Left kidney (tissue), 1 donor: ENCODE measurements at regions not wholly inside any gene's neighbourhood (a gene's known extent, or its start where the extent isn't known, plus 50 kb on each side); places are given as distances from the start of the nearest gene placed in this dataset.

Experiments used
- DNase-seq: peaks from one replicate; pipeline ENCODE4 v3.0.0-alpha.2; 2013

DNA sequence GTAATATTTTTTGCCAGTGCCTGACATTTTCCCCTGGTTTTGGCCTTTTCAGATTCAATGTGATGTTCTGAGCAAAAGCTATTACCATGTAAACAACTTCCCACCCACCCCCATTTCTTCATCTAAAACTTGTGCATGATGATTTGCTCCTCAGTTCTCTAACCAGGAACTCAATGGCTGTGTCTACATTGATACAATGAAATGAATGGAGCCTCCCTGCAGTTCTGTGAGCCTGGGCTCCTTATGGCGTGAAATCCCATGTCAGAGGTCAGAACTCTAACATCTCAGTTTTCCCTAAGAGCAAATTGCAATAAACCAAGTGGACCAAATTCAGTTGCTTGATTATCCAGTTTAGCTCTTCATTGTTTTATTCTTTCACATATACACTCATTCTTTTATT, 534.8 kb upstream of the LCORL start:
- no peak for DNase-seq

DNA sequence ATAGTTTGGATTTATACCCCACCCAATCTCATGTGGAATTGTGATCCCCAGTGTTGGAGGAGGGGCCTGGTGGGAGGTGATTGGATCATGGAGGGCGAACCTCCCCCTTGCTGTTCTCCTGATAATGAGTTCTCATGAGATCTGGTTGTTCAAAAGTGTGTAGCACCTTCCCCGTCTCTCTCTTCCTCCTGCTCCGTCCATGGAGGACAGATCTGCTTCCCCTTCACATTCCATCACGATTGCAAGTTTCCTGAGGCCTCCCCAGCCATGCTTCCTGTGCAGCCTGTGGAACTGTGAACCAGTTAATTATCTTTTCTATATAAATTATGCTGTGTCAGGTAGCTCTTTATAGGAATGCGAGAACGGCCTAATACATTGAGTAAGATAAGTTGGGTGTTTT, 518.8 kb upstream of the LCORL start:
- DNase-seq = no peak

DNA sequence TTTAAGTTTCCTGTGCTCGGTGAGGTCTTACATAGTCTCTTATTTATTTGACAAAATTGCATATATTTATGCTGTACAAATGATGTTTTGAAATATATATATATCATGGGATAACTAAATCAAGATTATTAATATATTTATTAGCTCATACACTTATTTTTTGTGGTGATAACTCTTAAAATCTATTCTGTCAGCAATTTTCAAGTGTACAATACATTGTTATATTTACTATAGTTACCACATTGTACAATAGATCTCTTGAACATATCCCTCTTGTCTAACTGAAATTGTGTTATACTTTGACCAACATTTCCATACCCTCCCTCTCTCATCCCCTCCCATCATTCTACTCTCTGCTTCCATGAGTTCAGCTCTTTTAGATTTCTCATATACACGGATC, 516.6 kb upstream of the LCORL start:
- no peak for DNase-seq

DNA sequence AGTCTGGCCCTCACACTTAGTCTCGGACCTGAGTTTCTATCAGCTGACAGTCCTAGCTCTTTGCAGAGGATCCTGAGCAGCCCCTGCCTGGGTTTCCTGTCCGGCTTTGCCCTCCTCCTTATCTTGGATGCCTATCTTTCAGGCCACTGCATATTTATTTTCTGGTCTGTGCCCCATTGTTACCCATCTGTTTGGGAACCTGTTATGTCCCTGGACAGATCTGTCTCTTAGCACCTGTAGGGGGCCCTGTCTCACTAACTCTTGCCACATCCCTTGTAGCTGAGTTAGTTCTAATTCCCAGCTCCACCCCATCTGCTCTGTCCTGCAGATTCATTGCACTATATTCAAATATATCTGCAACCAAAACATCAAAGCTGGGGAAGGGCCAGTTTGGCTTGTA, 514.9 kb upstream of the LCORL start:
- no peak for DNase-seq

DNA sequence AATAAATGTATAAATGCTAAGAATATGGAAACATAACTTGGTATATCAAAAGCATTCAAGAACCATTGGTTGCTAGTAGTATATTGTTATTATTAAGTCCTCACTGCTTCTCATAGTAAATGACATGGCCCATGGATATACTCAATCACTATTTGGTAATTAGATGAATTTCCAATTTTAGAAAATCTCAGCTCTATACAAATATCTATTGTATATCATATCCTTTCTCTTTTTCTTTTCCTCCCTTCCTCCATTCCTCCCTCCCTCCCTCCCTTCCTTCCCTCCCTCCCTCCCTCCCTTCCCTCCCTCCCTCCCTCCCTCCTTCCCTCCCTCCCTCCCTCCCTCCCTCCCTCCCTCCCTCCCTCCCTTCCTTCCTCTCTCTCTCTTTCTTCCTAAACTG, 514.4 kb upstream of the LCORL start:
- DNase-seq = no peak

DNA sequence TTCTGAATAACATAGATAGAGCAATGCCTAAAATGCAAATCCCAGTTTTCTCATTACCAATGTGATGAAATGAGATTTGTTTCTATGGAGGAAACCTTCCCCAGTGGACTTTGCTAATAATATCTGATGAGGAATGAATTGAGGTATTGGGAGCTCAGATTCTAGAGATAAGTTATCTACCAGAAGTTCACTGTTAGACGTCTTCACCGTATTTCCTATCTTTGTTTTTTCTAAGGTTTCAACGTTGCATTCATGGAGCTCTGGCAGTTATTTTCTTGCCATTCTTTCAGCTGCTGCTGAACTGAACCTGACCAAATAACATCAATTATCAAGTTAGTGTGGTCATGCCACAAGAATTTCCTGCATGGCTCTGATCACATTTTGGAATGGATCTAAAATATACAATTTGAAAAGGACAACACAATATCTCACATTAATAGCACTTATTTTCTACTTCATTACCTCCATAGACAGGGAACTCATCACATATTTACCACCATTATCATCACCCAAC, 511.8 kb upstream of the LCORL start:
- DNase-seq = no peak

DNA sequence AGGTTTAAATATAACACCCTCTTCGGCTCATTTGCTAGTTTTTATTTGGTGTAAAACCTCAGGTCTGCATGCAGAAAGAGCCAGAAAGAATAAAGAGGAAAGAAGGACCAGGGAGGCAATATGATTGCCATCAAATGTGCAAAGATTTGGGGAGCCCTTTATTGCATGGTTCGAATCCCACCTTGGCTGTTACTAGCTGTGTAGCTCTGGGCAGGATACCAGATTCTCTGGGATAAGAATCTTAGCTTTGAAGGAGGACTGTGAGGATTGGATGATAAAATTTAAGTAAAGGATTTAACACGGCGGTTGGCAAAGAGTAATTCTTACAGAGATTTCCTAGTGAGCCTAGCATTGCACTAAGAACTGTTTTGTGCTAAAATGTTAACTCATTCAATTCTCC, 510.2 kb upstream of the LCORL start:
- DNase-seq = no peak

DNA sequence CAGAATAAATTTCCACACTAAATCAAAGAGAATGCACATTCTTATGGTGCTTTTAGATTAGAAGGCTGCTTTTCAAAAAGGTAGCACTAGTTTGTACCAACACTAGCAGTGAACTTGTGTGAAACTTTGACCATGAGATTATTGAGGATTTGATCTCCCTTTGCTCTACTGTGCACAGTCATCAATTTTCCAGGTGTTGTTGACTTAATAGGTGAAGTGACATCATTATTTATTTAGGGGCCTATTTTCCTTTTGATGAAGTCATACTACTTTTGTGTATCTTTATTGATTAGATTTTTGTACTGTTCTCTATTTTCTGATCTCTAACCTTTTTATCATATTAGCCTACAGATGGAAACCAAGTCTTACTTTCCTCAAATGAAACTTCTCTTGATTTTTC, 507.9 kb upstream of the LCORL start:
- DNase-seq = no peak

DNA sequence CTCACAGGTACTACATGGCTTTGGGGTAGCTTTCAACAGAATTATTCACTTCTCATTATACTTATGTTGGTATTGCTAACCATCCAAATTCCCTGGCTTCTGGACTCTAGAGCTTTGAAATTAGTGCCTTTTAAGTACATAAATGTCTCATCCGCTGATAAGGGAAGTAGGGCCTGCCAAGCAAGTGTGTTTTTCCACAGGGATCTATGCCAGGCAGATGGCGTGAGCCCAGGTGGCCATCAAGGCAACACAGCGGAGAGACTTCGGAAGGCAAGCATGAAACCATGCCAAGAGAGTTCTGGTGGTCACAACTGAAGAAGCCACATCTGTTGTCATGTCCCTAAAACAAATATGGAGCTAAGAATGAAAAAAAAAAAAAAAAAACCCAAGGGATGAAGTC, 503.1 kb upstream of the LCORL start:
- DNase-seq = no peak

DNA sequence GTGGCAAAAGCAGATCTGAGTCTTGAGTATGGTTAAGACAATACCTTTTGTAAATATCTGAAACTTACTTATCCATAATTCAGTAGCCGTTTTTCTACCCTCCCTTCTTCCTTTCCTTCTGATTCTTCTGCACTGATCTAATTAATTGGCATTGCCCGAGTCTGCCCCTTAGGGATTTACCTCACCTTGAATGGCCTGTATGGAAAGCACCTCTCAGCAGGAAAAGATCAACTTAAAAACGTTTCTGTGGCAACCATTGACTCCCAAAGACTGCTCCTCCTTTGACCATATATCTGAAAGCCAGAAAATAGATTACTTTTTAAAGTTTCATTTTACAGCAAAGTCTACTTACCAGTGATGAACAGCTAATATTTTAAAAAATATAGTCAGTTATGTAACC, 496.5 kb upstream of the LCORL start:
- DNase-seq = no peak

DNA sequence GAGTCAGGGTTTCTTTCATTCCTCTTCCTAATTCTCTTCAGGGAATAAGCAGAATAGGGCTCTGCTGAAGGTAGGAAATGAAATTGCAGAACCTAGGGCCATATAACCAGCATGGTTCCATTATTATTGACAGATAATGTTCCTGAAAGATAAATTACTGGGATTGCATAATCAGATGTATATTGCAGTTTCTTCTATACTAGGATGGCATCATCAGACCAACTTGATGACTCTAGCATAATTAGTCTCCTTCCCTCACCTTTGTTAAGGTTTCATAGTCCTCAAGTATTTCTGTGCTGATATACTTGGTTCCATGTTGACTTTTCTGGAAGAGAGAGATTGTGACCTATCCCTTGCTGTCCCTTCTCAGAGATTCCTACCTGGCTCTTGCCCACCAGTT, 492.3 kb upstream of the LCORL start:
- no peak for DNase-seq

DNA sequence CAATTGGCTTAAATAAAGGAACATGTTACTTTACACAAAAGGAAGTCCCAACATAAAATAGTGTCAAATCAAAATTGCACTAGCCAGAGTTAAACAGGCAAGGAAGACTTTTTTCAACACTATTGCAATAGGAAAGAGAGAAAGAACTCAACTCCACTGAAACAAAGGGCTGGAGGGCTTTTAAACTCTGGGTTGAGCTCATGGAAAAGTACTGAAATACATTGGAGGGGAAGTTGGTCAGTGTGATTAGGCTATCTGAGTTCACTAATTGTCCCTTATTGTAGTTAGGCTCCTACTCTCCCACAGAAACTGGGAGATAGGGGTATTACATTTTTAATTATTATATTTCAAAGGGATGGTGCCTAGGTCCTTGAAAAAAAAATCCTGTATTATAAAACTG, 491.2 kb upstream of the LCORL start:
- DNase-seq = no peak

DNA sequence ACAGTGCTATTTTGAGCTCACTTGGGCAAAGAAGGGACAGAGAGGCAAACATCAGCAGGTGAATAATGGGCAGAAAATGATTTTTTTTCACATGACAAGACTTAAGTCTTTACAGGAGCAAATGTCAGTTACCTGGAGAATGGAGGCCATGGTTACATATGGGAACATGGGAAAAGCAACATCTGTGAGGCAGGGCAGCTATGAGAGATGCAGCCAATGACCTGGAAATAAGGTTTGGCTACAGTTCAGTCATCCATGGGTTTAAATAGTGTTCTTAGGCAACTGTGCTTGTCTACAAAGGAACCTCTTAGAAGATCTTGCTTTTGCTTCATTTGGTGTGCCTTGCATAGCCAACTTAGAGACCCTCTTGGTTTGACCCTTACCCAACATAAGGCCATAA, 490.2 kb upstream of the LCORL start:
- no peak for DNase-seq

DNA sequence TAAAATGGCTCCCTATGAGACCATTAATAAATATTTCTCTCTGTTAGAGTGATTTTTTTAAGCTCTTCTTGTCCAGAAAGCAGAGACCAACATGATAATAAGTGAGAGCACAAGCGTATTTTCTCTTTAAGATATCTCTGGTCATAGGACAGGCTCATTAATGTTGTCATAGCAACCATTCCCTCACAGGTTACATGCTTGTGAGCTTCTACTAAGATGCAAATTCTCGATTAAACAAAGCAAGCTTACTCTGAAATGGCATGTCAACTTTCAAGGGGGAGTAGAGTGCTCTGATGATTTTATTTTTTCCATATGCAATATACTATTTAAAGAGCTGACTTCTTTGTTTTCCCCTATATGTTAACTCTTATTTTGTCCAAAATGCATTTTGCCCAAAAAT, 487.2 kb upstream of the LCORL start:
- no peak for DNase-seq

DNA sequence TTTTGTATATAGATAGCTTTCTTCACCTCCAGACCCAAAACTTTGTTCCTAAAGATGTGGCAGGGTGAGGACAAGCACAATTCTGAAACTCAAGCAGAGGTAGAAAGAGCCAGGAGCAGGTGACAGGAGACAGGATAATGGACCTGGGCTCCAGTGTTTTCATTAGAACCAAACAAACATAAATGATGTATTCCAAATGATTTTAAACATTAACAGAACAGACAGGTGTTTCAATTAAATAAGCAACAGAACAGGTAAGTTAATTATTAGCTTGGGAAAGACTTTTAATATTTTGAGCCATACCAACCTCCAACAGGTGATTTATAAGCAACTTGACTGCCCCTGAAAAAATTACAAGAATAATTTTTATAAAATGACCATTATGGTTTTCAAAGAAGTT, 459.4 kb upstream of the LCORL start:
- no peak for DNase-seq

DNA sequence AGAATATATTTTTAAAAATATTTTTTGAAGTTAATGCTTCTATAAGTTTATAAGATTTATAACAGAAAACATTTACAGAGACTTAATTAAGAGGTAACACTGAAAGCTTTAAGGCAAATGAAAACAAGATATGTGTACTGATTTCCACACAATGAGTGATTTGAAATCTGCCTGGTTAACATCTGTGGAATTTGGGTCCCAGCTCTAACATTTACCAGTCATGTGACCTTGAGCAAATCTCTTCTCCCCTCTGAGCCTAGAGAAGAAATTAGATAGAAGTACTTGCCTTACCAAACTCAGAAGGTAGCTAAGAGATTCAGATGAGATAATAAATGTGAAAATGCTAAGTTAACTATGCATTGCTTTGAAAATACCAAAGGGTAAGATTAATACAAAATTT, 458.8 kb upstream of the LCORL start:
- DNase-seq = no peak

DNA sequence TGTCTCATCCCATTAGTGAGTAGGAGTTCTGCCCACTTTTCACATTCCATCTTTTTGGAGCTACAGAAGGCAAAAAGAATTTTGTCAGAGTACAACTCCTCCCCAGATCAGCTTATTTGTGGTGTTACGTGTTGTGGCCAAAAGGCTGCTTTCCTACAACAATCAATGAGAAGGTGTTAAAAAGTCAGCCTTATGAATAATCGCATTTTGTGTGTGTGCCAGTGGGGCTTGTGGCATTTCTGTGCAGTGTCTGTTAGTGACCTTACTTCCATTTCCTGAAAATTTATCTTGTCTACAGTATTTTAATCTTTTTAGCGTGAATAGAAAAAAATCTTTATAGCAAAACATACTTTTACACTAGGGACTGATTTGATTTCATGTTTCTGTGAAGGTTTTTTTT, 458.3 kb upstream of the LCORL start:
- no peak for DNase-seq

DNA sequence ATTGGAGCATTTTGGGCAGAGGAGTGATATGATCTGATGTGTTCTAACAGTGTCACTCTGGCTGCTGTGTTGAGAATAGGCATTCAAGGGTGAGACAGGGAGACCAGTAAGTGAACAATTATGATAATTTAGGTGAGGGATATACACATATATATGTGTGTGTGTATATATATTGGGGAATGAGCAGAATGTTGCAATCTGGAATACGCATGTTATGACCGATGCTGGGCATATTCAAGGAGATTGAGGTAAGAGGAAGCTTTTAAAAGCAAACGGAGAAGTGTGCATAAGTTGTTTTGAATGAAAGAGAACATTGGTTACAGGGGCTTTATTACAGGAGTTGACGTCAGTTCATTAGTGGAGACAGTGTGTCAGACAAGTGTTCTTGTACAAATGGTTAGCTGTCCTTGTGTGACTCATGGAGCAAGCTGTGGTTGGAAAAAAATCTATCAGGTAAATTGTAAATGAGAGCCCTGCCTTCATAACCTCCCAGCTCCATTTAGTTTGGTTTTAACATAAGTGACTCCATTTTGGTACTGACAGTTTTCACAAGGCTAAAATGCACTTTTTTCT, 442.5 kb upstream of the LCORL start:
- no peak for DNase-seq

DNA sequence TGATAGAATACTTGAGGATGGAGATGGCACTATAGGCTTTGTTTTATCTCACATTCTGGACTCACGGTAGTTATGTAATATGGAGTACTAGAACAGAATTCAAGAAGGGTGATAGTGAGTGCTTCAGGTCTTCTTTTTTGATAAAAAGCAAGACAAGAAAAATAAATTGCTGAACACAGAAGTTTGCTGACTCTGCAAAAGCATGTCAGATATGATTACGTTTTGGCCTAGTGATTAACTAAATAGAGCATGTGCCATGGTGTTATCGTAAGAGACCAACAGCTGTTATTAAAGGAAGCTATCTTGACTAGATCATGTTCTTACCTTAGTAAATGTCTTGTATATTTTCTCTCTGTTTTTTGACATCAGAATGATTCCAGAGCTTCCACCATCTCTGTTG, 436.9 kb upstream of the LCORL start:
- DNase-seq = no peak

DNA sequence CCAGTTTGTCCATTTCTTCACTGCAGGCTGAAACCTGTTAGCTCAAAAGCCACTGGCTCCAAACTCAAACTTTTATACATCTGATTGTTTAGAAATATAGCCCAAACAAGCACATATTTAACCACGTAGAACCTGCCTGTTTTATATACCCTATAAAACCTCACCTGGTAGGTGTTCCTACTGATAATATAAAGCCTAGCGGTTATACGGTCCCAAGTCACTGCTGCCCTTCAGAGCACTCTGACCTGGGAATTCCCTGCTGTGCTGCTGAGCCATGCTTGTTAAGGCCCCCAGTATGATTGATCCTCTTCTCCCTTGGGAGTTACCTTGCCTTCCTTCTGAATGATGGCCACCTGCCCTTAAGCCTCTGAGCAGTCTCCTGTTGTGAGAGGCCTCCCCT, 432.8 kb upstream of the LCORL start:
- DNase-seq = no peak

DNA sequence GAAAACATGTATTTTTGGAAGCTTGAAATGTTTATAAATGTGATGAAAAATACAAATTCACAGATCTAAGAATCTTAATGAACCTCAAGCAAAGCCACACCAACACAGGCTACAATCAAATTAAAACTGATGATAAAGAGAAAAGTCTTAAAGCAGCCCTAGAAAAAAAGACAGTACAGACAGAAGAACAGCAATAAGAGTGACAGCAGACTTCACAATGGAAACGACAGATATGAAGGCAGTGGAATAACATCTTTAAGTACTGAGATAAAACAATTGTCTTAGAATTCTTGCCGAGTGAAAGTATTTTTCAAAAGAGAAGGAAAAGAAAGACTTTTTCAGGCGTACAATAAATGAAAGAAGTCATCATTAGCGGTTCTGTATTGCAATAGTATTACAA, 423.6 kb upstream of the LCORL start:
- DNase-seq = no peak

DNA sequence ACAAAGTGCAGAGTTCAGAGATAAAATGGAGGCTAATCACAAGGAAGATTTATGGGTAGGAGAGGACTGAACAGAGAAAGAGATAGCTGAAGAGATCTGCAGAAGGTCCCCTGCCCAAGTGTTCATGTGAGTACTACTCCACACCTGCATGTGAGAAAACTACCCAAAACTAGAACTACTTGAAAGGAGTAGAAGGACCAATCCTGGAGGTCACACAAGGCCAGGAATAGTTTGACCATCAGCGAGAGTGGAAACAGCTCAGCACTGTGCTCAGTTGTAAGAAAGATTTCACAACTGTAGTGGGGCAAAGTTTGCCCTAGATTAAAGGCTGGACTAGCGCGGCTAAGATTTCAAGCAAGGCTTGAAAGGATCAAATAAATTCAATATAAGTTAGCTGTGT, 422.7 kb upstream of the LCORL start:
- no peak for DNase-seq

DNA sequence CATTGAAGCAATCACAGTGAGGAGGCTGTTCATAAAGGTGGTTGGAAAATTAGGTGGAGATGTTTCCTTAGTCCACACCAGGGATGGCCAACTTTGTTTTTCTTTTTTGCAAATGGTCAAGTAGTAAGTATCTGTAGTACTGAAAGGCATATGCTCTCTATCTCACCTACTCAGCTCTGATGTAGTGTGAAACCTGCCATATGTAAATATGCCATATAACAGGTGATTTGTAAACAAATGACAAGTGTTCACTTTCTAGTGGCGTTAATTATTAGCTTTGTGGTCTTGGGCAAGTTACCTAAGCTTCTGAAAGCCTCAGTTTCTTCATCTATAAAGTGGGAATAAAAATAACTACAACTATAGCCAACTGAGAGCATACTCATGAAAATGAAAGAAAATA, 421.4 kb upstream of the LCORL start:
- no peak for DNase-seq

DNA sequence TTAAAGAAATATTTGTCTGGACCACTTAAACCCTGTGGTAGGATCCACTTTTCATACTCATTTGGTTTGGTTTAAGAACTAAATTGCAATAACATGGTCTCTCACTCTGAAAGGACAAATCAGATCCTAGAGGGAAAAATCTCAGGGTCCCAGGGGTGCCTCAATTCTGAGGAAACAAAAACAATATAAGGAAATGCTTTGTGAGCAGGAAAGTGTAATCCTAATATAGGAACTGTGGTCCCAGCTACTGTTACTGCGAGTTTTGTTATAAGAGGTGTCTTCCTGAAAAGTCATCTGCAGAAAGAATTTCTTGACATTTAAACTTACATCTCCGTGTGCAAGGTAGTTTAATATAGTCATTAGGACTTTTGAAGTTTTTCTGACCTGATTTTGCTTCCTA, 420.1 kb upstream of the LCORL start:
- DNase-seq = no peak

DNA sequence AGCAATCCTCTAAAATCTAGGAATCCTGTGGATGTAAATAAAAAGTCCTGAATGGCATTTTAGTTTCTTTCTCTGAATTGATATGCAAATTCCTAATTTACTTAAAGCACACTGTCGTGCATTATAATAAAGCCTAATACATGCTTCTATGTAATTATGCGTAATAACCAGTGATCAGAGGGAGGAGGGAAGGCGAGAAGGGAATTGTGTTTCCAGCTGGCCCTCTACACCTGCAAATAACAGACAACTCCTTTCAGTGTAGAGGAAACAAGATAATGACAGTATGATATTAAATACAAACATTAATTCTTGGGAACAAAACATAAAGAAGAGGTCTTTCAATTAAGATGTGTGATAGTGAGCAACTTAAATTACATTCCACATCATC, 419.6 kb upstream of the LCORL start:
- no peak for DNase-seq
